ENCODE measurements at regions not wholly inside any gene's neighbourhood (a gene's known extent, or its start where the extent isn't known, plus 50 kb on each side); places are given as distances from the start of the nearest gene placed in this dataset.

- Mint-ChIP-seq H3K4me3 (no peak overlapping the region), H3K4me1 (no peaks in the 10 kb centered on the region), H3K27me3 (ENCODE audit: low read depth in 2 of 2) (peaks cover 0 to 6% of the 10 kb centered on the region in 2 donors), H3K36me3 (no peaks in the 10 kb centered on the region), H3K27ac (no peak overlapping the region), H3K9me3 (peaks cover 4 to 11% of the 10 kb centered on the region in 2 donors)
- no peak for TF ChIP-seq CTCF (IDR thresholded peaks at IDR 0.05)
- Histone ChIP-seq H3K36me3 (ENCODE audit: control insufficient read depth, insufficient read depth, low read length) (no peaks in the 10 kb centered on the region), H3K4me1 (ENCODE audit: control insufficient read depth, insufficient read depth, low read length) (no peaks in the 10 kb centered on the region), H3K27ac (ENCODE audit: low read length) (no peak overlapping the region), H3K27me3 (ENCODE audit: control insufficient read depth, insufficient read depth, low read length) (no peaks in the 10 kb centered on the region), H3K4me3 (ENCODE audit: low read length) (no peak overlapping the region), H3K9me3 (ENCODE audit: control insufficient read depth, insufficient read depth, low read length) (no peaks in the 10 kb centered on the region)
- DNase-seq (no peak), ATAC-seq (no peak)
- intact Hi-C loops (cut with micrococcal nuclease) = no loop called here
Measured at GRCh38 chr1:56107275-56107638, 472.1 kb downstream of the PLPP3 start.

- no peak for ATAC-seq
- Mint-ChIP-seq H3K9me3 (peaks cover 4 to 11% of the 10 kb centered on the region in 2 donors), H3K4me1 (no peaks in the 10 kb centered on the region), H3K4me3 (no peak overlapping the region), H3K27ac (no peak overlapping the region), H3K36me3 (no peaks in the 10 kb centered on the region), H3K27me3 (ENCODE audit: low read depth in 2 of 2) (peaks cover 0 to 6% of the 10 kb centered on the region in 2 donors)
- no peak for DNase-seq
- no peaks in the 10 kb centered on the region for H3K4me1 ChIP-seq (ENCODE audit: control insufficient read depth, insufficient read depth, low read length)
- H3K9me3 ChIP-seq (ENCODE audit: control insufficient read depth, insufficient read depth, low read length) = no peaks in the 10 kb centered on the region
- H3K4me3 ChIP-seq (ENCODE audit: low read length) = no peak overlapping the region
- WGBS (ENCODE audit: insufficient coverage) = 91% methylated on average over 2 of the region's 2 CpGs
- H3K27me3 ChIP-seq (ENCODE audit: control insufficient read depth, insufficient read depth, low read length) = no peaks in the 10 kb centered on the region
- H3K27ac ChIP-seq (ENCODE audit: low read length) = no peak overlapping the region
- no peak for TF ChIP-seq CTCF (IDR thresholded peaks at IDR 0.05)
- intact Hi-C loops (cut with micrococcal nuclease) = no loop called here
- H3K36me3 ChIP-seq (ENCODE audit: control insufficient read depth, insufficient read depth, low read length) = no peaks in the 10 kb centered on the region
Measured at GRCh38 chr1:56106531-56107274, 472.7 kb downstream of the PLPP3 start.

GRCh38 chr1:56105397-56105796 is 474.0 kb downstream of the PLPP3 start:
- H3K4me1 ChIP-seq (ENCODE audit: control insufficient read depth, insufficient read depth, low read length) = no peaks in the 10 kb centered on the region
- H3K4me3 ChIP-seq (ENCODE audit: low read length) = no peak overlapping the region
- WGBS (ENCODE audit: insufficient coverage) = 69% methylated on average over 2 of the region's 3 CpGs
- H3K4me3 Mint-ChIP-seq = no peak overlapping the region
- intact Hi-C loops (cut with micrococcal nuclease) = no loop called here
- H3K27me3 Mint-ChIP-seq (ENCODE audit: low read depth in 2 of 2) = peaks cover 0 to 6% of the 10 kb centered on the region in 2 donors
- no peaks in the 10 kb centered on the region for H3K36me3 ChIP-seq (ENCODE audit: control insufficient read depth, insufficient read depth, low read length)
- H3K9me3 ChIP-seq (ENCODE audit: control insufficient read depth, insufficient read depth, low read length) = no peaks in the 10 kb centered on the region
- no peak overlapping the region for H3K27ac ChIP-seq (ENCODE audit: low read length)
- no peak overlapping the region for H3K27ac Mint-ChIP-seq
- no peak for ATAC-seq
- H3K9me3 Mint-ChIP-seq = peaks cover 4 to 11% of the 10 kb centered on the region in 2 donors
- H3K36me3 Mint-ChIP-seq = no peaks in the 10 kb centered on the region
- no peak for DNase-seq
- no peaks in the 10 kb centered on the region for H3K4me1 Mint-ChIP-seq
- no peak for TF ChIP-seq CTCF (IDR thresholded peaks at IDR 0.05)
- no peaks in the 10 kb centered on the region for H3K27me3 ChIP-seq (ENCODE audit: control insufficient read depth, insufficient read depth, low read length)

GRCh38 chr1:56099766-56100265 is 479.5 kb downstream of the PLPP3 start:
- Mint-ChIP-seq H3K4me3 (no peak overlapping the region), H3K36me3 (no peaks in the 10 kb centered on the region), H3K9me3 (peaks cover 4% of the 10 kb centered on the region in 2 donors), H3K4me1 (no peaks in the 10 kb centered on the region), H3K27ac (no peak overlapping the region), H3K27me3 (ENCODE audit: low read depth in 2 of 2) (peaks cover 0 to 6% of the 10 kb centered on the region in 2 donors)
- intact Hi-C loops (cut with micrococcal nuclease) = no loop called here
- ATAC-seq = no peak
- no peak for DNase-seq
- Histone ChIP-seq H3K27me3 (ENCODE audit: control insufficient read depth, insufficient read depth, low read length) (no peaks in the 10 kb centered on the region), H3K4me3 (ENCODE audit: low read length) (no peak overlapping the region), H3K4me1 (ENCODE audit: control insufficient read depth, insufficient read depth, low read length) (no peaks in the 10 kb centered on the region), H3K36me3 (ENCODE audit: control insufficient read depth, insufficient read depth, low read length) (no peaks in the 10 kb centered on the region), H3K9me3 (ENCODE audit: control insufficient read depth, insufficient read depth, low read length) (no peaks in the 10 kb centered on the region), H3K27ac (ENCODE audit: low read length) (no peak overlapping the region)
- WGBS (ENCODE audit: insufficient coverage) = 100% methylated on average over 1 of the region's 1 CpG
- no peak for TF ChIP-seq CTCF (IDR thresholded peaks at IDR 0.05)
